Neuronal stem cell (in vitro differentiated cells): ENCODE measurements at regions not wholly inside any gene's neighbourhood (a gene's known extent, or its start where the extent isn't known, plus 50 kb on each side); places are given as distances from the start of the nearest gene placed in this dataset.
A peak's percentile ranks its signal among the peaks of the same experiment; 100 is the strongest.
"Not testable (repeated sequence)": the region's sequence is repeated elsewhere in the genome, so short reads cannot be mapped to it uniquely, and the experiment has no call there.

ENCODE experiments used
- DNase-seq: peaks from one replicate; pipeline ENCODE4 v3.0.0-alpha.2; 2013; ENCODE audit warnings: low spot score
- H2AFZ ChIP-seq: one replicate; pipeline ENCODE4 v1.6.1; 2013; ENCODE audit warnings: mild to moderate bottlenecking, low read length, inconsistent platforms
- H2AK5ac ChIP-seq: 2 replicates; pipeline ENCODE4 v1.6.1; 2013; ENCODE audit warnings: low read depth, mild to moderate bottlenecking, inconsistent platforms, low read length, moderate library complexity, mixed read lengths
- H2BK120ac ChIP-seq: 2 replicates; pipeline ENCODE4 v1.6.1; 2013; ENCODE audit warnings: low read depth, mild to moderate bottlenecking, inconsistent platforms, low read length, moderate library complexity, mixed read lengths
- H2BK12ac ChIP-seq: one replicate; pipeline ENCODE4 v1.6.1; 2013; ENCODE audit warnings: low read length, inconsistent platforms
- H2BK15ac ChIP-seq: 2 replicates; pipeline ENCODE4 v1.6.1; 2013; ENCODE audit warnings: mild to moderate bottlenecking, low read length, inconsistent platforms, mixed read lengths
- H2BK5ac ChIP-seq: one replicate; pipeline ENCODE4 v1.6.1; 2013; ENCODE audit warnings: inconsistent platforms, mild to moderate bottlenecking, low read length, moderate library complexity
- H3K14ac ChIP-seq: one replicate; pipeline ENCODE4 v1.6.1; 2013; ENCODE audit warnings: low read length, inconsistent platforms
- H3K18ac ChIP-seq: 2 replicates; pipeline ENCODE4 v1.6.1; 2013; ENCODE audit warnings: low read length, inconsistent platforms
- H3K23ac ChIP-seq: 2 replicates; pipeline ENCODE4 v1.6.1; 2013; ENCODE audit warnings: low read depth, mild to moderate bottlenecking, mixed read lengths, low read length, inconsistent platforms; ENCODE audit not compliant: poor library complexity
- H3K27ac ChIP-seq: replicated peaks from 3 replicates; pipeline ENCODE4 v1.5.1; 2013; ENCODE audit warnings: low read length, inconsistent platforms
- H3K27me3 ChIP-seq, 3 experiments: 2 replicates each; pipeline ENCODE4 v1.6.1; 2013; ENCODE audit warnings: low read length in 3 of 3, mild to moderate bottlenecking in 2 of 3, inconsistent platforms in 1 of 3, low read depth in 1 of 3, mixed read lengths in 1 of 3, moderate library complexity in 1 of 3; ENCODE audit not compliant: control insufficient read depth in 3 of 3, insufficient read depth in 3 of 3
- H3K36me3 ChIP-seq, 2 donors: replicated peaks in 1 of 2; 2 replicates each; pipeline ENCODE4 v1.6.1; 2013; ENCODE audit warnings: low read length in 2 of 2; ENCODE audit not compliant: control insufficient read depth in 2 of 2, insufficient read depth in 2 of 2
- H3K4ac ChIP-seq: 2 replicates; pipeline ENCODE4 v1.6.1; 2013; ENCODE audit warnings: inconsistent platforms, mild to moderate bottlenecking, low read length, moderate library complexity
- H3K4me1 ChIP-seq, 2 donors: 1 replicate in 1 of 2; 2 replicates in 1 of 2; pipeline ENCODE4 v1.6.1; 2013; ENCODE audit warnings: low read length in 2 of 2, low read depth in 1 of 2; ENCODE audit not compliant: control insufficient read depth in 2 of 2, insufficient read depth in 1 of 2
- H3K4me2 ChIP-seq: one replicate; pipeline ENCODE4 v1.6.1; 2013; ENCODE audit warnings: mild to moderate bottlenecking, low read length, inconsistent platforms; ENCODE audit not compliant: insufficient read depth, poor library complexity, severe bottlenecking
- H3K4me3 ChIP-seq, 2 donors: 2 replicates each; pipeline ENCODE4 v1.5.1; 2013; ENCODE audit warnings: low read length in 2 of 2, mild to moderate bottlenecking in 2 of 2, inconsistent platforms in 1 of 2, moderate library complexity in 1 of 2
- H3K79me1 ChIP-seq: one replicate; pipeline ENCODE4 v1.6.1; 2013; ENCODE audit warnings: low read depth, mild to moderate bottlenecking, inconsistent platforms, low read length, moderate library complexity
- H3K9ac ChIP-seq: one replicate; pipeline ENCODE4 v1.6.1; 2013; ENCODE audit warnings: mild to moderate bottlenecking, low read depth, low read length, inconsistent platforms; ENCODE audit not compliant: poor library complexity
- H3K9me3 ChIP-seq, 2 donors: replicated peaks in 1 of 2; 2 replicates each; pipeline versions ENCODE3 to v1.6.1; 2013; ENCODE audit warnings: low read length in 2 of 2, mild to moderate bottlenecking in 2 of 2, inconsistent platforms in 1 of 2, low read depth in 1 of 2, mixed read lengths in 1 of 2, moderate library complexity in 1 of 2; ENCODE audit not compliant: control insufficient read depth in 2 of 2, insufficient read depth in 1 of 2
- H4K8ac ChIP-seq: one replicate; pipeline ENCODE4 v1.6.1; 2013; ENCODE audit warnings: low read depth, mild to moderate bottlenecking, inconsistent platforms, low read length, moderate library complexity
- H4K91ac ChIP-seq: one replicate; pipeline ENCODE4 v1.6.1; 2013; ENCODE audit warnings: low read length, low read depth, mild to moderate bottlenecking, inconsistent platforms; ENCODE audit not compliant: poor library complexity
- WGBS, 2 donors: extraction: QIAGEN DNeasy Blood & Tissue Kit; methylation state at CpG; one replicate each; pipeline ENCODE4 v1.1.7; 2013; ENCODE audit warnings: missing lambda C conversion rate in 2 of 2, mixed read lengths in 1 of 2; ENCODE audit not compliant: insufficient read length in 2 of 2, insufficient replicate concordance in 1 of 2; ENCODE audit errors: extremely low coverage in 2 of 2; 5-methylcytosine and 5-hydroxymethylcytosine counted together

GRCh38 chr4:156509921-156510320 is 461.7 kb downstream of the PDGFC start:
- not testable (repeated sequence) for H3K18ac ChIP-seq, H2BK5ac ChIP-seq, H3K14ac ChIP-seq, H3K9me3 ChIP-seq, H4K8ac ChIP-seq, H3K4me3 ChIP-seq, H3K4me1 ChIP-seq, H3K27ac ChIP-seq, H4K91ac ChIP-seq, H2AK5ac ChIP-seq, H2BK15ac ChIP-seq, H3K4ac ChIP-seq, H2BK120ac ChIP-seq, H3K79me1 ChIP-seq, H3K4me2 ChIP-seq, H3K9ac ChIP-seq, DNase-seq, H3K23ac ChIP-seq, H2BK12ac ChIP-seq, H2AFZ ChIP-seq, H3K27me3 ChIP-seq, H3K36me3 ChIP-seq
- no CpG with 5 or more reads among the region's 1 CpG for WGBS, 2 donors

GRCh38 chr4:156505341-156505955 is 466.2 kb downstream of the PDGFC start:
- Histone ChIP-seq H3K9ac (no peak overlapping the region), H2BK15ac (no peak overlapping the region), H3K4me3 (no peak overlapping the region), H3K9me3 (no peaks in the 10 kb centered on the region), H3K79me1 (no peaks in the 10 kb centered on the region), H3K4ac (no peak overlapping the region), H3K18ac (peak overlapping the region; percentile 67), H4K8ac (no peak overlapping the region), H3K36me3 (no peaks in the 10 kb centered on the region), H3K27ac (no peak overlapping the region), H2BK5ac (no peak overlapping the region), H2BK120ac (no peak overlapping the region), H3K27me3 (no peaks in the 10 kb centered on the region), H3K4me2 (peak overlapping the region; percentile 21), H2AK5ac (no peak overlapping the region), H4K91ac (no peak overlapping the region), H2BK12ac (peak overlapping the region; percentile 14), H3K4me1 (peaks cover 3 to 8% of the 10 kb centered on the region in 2 donors), H3K23ac (no peak overlapping the region), H3K14ac (peak overlapping the region; percentile 14), H2AFZ (peak overlapping the region; percentile 15)
- DNase-seq = peak; percentile 3
- no CpG with 5 or more reads among the region's 12 CpGs for WGBS, 2 donors

- no peak overlapping the region for H3K4me3 ChIP-seq
- H4K91ac ChIP-seq = no peak overlapping the region
Observed at GRCh38 chr4:156503119-156503518, 468.5 kb downstream of the PDGFC start.

GRCh38 chr4:156501962-156502361 is 469.6 kb downstream of the PDGFC start:
- H2BK5ac ChIP-seq = no peak overlapping the region
- no peaks in the 10 kb centered on the region for H3K36me3 ChIP-seq
- no peak overlapping the region for H2AK5ac ChIP-seq
- H3K4me3 ChIP-seq = no peak overlapping the region
- H3K4ac ChIP-seq = no peak overlapping the region
- peaks cover 3 to 8% of the 10 kb centered on the region in 2 donors for H3K4me1 ChIP-seq
- no peak for DNase-seq
- H3K9me3 ChIP-seq = no peaks in the 10 kb centered on the region
- H3K14ac ChIP-seq = no peak overlapping the region
- H3K79me1 ChIP-seq = no peaks in the 10 kb centered on the region
- H4K8ac ChIP-seq = no peak overlapping the region
- no peak overlapping the region for H4K91ac ChIP-seq
- H3K27ac ChIP-seq = no peak overlapping the region
- H3K9ac ChIP-seq = no peak overlapping the region
- H3K27me3 ChIP-seq = no peaks in the 10 kb centered on the region
- no peak overlapping the region for H2BK120ac ChIP-seq
- no peak overlapping the region for H2BK12ac ChIP-seq
- no peak overlapping the region for H3K18ac ChIP-seq
- H3K4me2 ChIP-seq = no peak overlapping the region
- no peak overlapping the region for H3K23ac ChIP-seq
- no peak overlapping the region for H2BK15ac ChIP-seq
- no peak overlapping the region for H2AFZ ChIP-seq

More at GRCh38 chr4:156503119-156503518, 468.5 kb downstream of the PDGFC start:
- Histone ChIP-seq H3K4me2 (no peak overlapping the region), H3K14ac (no peak overlapping the region), H3K9ac (no peak overlapping the region), H2BK12ac (no peak overlapping the region), H3K27ac (no peak overlapping the region), H3K18ac (no peak overlapping the region), H3K23ac (no peak overlapping the region), H3K27me3 (no peaks in the 10 kb centered on the region), H2BK15ac (no peak overlapping the region), H3K36me3 (no peaks in the 10 kb centered on the region), H2AK5ac (no peak overlapping the region), H2BK120ac (no peak overlapping the region), H3K4ac (no peak overlapping the region), H3K79me1 (no peaks in the 10 kb centered on the region), H3K4me1 (peaks cover 3 to 8% of the 10 kb centered on the region in 2 donors), H4K8ac (no peak overlapping the region), H2BK5ac (no peak overlapping the region), H3K9me3 (no peaks in the 10 kb centered on the region), H2AFZ (no peak overlapping the region)
- no peak for DNase-seq
- no CpG with 5 or more reads among the region's 3 CpGs for WGBS, 2 donors
